ENCODE measurements at regions not wholly inside any gene's neighbourhood (a gene's known extent, or its start where the extent isn't known, plus 50 kb on each side); places are given as distances from the start of the nearest gene placed in this dataset.
A peak's percentile ranks its signal among the peaks of the same experiment; 100 is the strongest.

DNA sequence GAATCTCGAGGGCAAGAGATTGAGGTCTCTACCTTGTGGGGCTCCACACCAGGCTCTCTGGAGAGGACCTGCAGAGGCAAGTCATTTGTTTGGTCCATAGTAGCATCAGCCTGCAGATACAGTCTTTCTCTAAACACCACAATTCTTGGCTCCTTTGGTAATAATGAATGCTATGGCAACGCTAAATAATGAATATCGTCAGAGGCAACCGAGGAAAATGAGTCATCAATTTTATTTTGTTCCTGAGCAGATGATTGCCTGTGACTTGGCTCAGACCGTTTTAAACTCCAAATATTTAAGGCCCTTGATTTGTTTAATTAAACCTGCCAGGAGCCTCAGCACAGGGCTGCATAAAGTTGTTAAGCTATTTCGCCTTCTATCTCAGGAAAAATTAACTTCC lies 924.1 kb upstream of the TMEM132C start:
- DNase-seq, result no peak

GRCh38 chr12:127343940-127344339 lies 923.0 kb upstream of the TMEM132C start:
- DNase-seq, result no peak

DNA sequence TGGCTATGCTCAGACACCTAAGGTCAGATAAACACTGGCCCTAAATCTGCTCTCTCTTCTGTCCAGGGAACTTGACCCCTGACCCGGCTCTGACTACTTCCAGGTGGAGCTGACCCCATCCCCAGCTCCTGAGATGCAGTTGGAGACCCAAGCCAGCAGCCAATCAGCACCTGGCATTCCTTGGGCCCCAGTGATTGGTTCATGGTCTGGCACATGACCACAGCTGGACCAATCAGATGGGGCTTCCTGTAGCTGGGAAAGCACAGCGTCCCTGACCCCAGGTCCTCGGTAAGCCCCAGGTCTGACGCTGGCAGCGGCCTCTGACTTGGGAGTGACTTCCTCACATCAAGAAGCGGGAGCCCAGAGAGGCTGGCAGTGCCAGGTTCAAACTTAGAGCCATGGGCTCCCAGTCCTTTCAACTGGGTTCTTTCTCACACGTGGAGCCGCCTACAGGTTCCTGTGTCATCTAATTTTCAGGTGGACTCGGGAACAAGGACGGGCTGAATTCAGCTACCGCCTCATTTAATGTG lies 915.4 kb upstream of the TMEM132C start:
- no peak for DNase-seq

DNA sequence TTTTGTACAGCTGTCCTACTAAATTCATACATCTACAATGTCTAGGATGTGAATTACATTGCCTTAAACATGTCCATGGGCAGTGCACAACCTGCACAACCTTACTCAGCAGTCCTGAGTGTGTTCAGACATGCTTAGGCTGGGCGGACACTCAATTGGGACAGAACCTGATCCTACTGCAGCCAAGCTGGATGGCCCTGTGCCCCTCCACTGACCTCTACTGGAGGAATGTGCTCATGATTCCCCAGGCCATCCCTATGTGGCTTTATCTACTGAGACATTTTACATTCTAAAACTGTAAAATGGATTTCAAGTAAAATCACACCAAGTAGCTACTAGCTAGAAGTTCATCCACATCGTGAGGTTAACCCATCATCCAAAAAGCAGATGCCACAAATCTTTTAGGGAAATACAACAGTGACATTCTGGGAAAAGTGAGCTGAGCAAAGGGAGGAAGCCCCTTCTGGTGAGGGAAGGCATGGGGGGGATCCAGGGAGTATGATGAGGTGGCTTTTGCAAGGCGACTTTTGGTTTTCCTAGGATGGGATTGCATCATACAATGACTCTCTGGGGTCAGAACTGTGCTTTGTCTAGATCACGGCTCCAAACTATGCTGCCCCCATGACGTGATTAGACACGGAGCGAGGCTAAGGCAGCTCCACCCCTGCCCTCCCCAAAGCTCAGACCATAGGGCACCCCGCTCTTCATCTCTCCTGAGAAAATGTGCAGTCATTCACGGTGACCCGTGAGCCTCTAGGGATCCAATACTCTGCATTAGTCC lies 911.7 kb upstream of the TMEM132C start:
- DNase-seq, result peak in 3 of 4 experiments; percentile 8 to 34 (median 9)

GRCh38 chr12:127358888-127359287 lies 908.1 kb upstream of the TMEM132C start:
- no peak for DNase-seq

DNA sequence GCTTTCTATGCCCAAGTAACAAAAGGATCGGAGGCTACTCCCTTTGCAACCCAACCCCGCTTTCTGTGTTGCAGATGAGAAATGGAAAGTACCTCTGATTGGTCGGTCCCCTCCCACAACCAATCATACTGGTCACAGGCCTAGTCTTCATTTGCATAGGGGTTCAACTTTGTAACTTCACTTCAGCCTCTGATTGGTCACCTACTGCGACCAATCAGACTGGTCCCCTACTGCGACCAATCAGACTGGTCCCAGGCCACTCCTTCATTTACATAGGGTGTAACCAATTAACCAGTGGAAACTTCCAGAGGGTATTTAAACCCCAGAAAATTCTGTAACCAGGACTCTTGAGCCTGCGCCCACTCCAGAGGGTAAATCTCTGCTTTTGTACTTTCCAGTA lies 906.4 kb upstream of the TMEM132C start:
- DNase-seq, result no peak

DNA sequence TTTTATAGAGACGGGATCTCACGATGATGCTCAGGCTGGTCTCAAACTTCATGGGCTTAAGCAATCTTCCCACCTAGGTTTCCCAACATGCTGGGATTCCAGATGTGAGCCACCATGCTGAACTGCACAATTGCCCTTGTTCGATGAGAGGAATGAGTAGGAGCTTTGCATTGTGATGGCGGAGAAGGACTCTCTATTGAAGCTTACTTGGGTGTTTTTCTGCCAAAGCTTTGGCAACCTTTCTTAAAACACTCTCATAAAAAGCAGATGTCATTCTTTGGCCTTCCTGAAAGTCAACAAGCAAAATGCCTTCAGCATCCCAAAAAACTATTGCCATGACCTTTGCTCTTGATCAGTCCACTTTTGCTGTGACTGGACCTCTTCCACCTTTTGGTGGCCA lies 904.8 kb upstream of the TMEM132C start:
- DNase-seq, result no peak

DNA sequence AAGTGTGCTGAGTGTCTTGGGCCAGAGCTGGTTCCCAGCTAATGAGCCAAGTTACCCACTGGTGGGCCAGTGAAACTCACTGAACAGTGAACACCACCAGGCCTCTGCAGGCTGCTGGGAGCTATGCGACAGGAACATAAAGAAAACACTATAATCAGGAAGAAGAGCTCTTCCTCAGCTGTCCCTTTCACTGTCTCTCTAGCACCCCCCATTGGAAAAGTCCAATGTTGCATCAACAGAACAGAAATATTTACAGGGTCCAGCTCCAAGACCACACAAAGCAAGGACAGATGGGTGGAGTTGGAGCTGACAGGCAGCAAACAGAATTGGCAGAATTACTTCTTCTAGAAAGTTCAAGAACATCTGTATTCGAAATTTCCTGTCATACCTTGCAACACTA lies 903.6 kb upstream of the TMEM132C start:
- DNase-seq, result peak in 3 of 4 experiments; percentile 11 to 49 (median 12)

GRCh38 chr12:127373559-127373958 lies 893.4 kb upstream of the TMEM132C start:
- DNase-seq, result no peak

- no peak for DNase-seq
Measured at GRCh38 chr12:127374447-127374846, 892.5 kb upstream of the TMEM132C start.

- DNase-seq, result peak; percentile 27 to 55 (median 48)
Measured at GRCh38 chr12:127381043-127381668, 885.8 kb upstream of the TMEM132C start.

DNA sequence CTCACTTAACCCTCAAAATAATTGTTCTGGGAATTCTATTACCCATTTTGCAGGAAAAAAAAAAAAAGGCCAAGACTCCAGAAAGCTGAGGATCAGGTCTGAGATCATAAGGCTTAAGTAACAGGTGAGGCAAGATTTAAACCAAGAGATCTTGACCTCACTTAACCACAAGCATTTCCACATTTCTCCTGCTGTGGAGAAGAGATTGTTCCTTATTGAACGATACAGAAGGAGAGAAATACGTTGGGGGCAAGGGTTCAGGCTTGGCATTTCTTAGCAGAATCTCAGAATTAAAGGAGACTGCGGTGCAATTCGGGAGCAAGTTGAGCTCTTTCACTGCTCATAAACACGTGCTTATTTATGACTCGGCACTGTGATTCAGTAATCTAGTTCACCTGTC lies 885.3 kb upstream of the TMEM132C start:
- DNase-seq, result no peak

DNA sequence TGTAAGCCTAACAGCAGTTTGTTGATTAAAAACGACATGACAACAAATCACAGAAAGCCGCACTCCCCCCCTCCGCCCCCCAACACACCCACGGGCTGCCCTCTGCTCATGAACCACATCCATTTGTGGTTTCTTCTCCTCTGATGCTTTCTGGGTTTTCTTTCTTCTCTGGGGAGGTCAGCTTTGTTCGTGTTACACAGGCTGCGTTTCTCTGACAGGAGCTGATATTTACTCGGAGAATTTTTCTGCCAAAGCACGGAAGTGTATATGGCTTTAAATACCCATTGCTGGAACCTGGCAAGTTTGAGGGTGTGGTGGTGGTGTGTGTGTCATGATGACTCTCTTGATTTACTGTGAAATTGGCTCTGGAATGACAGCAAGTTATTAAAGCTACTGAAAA lies 883.7 kb upstream of the TMEM132C start:
- no peak for DNase-seq

DNA sequence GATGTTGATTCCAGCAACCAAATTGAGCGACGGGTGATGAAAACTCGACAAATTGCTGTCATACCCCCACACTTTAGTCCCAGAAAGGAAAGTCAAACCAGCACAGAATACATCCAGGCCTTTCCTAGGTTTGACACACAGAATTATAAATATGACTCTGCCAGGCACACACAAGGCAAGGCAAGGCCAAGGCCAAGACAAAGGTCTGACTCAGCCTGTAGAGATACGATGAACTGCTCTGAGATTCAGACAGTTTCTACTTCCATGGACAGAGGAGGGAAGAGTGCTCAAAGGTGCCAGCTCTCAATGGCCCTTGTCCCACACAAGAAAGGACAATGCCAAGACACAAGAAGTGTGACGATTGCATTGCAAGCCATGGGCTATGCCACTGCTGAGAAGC lies 880.2 kb upstream of the TMEM132C start:
- no peak for DNase-seq

- no peak for DNase-seq
Measured at GRCh38 chr12:127388985-127389384, 878.0 kb upstream of the TMEM132C start.

DNA sequence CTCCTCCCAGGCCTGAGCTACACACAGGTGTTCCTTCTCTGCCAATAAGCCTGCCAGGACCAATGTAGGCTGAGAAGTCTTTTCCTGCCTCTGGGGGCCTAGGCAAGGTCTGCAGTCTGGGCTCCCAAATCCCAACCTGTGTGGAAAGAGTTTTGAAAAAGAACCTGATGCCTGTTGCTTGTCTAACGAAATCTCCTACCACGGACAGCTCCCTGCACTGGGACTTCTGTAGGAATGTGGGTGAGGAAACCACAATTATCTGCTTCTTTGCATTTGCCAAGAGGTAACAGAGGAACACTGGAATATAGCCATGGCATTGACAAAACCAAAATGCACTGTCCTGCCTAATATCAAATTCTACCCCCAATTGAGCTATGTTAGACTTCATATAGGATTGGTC lies 877.0 kb upstream of the TMEM132C start:
- peak in 1 of 4 experiments; percentile 3 for DNase-seq

DNA sequence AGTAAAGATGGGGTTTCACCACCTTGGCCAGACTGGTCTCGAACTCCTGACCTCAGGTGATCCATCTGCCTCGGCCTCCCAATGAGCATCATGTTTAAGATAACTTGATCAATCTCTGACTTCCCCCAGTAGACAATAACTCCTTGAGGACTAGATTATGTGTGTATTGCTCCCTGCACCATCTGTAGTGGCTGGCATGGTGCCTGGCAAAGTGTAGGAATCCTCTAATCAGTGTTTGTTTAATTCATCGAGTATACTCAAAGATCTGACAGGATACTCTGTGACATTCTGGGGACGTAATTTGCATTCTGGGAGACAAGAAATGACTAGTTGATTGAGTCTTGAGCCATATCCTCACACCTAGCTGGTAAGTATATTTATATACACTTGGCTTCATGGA lies 873.5 kb upstream of the TMEM132C start:
- no peak for DNase-seq

GRCh38 chr12:127393896-127394295 lies 873.1 kb upstream of the TMEM132C start:
- no peak for DNase-seq

DNA sequence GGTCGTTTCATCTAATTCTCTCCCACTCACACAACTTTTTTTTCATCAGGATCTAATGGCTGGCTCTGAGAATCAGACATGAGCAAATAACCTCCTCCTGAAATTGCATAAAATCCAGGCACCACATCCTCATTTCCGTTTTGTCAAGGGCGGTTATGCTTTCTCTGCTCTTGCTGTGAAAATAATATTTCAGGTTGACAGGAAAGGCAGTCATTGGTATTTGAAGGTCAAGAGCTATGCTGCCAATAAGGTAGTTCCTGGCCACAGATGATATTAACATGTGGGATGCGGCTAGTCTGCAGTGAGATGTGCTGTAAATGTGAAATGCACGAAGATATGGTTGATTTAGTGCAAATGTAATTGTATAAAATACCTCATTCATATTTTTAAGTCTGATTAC lies 870.2 kb upstream of the TMEM132C start:
- DNase-seq, result no peak

DNA sequence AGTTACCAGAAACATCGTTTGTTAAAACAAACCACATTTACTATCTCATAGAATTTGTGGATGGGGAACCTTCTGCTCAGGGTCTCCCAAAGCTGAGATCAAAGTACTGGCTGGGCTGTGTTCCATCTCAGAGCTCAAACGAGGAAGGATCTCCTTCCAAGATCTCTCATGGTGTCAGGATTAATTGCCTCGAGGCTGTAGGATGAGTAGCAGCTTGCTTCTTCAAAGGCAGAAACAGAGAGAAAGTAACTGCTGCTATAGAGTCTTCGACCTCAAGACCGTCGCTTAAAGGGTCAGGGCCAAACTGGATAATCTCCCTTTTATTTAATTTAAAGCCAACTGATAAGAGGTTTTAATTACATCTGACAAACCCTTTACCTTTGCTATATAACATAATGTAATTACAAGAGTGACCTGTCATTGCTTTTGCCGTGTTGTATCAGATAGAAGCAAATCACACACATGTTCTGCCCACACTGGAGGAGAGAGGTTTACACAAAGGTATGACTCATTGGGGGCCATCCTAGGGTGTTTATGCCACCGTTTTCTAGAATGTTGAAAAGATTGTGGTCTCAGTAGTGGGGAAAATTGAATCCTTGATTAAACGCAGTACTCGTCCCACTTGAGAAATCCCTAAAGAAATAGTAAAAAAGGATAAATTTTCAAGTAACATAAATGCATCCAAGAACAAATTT lies 868.8 kb upstream of the TMEM132C start:
- DNase-seq, result no peak

DNA sequence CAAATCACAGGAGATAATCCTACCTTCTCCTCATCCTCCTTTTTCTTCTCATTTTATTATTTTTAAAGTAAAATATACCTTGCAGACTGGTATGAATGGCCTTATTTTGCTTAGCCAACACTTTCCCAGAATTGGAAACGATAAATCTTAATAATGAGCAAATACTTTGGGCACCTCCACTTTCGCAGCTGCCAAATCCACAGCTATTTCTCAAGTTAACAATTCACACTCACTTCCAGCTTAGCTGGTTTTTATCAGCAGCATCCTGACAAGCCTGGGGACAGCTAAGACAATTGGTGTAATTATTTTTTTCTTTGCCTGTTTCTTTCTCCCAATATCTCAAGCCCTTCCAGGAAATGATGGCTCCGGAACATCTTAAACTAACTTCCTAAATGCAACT lies 867.5 kb upstream of the TMEM132C start:
- DNase-seq, result no peak

- DNase-seq, result no peak
Measured at GRCh38 chr12:127400221-127400620, 866.7 kb upstream of the TMEM132C start.

DNA sequence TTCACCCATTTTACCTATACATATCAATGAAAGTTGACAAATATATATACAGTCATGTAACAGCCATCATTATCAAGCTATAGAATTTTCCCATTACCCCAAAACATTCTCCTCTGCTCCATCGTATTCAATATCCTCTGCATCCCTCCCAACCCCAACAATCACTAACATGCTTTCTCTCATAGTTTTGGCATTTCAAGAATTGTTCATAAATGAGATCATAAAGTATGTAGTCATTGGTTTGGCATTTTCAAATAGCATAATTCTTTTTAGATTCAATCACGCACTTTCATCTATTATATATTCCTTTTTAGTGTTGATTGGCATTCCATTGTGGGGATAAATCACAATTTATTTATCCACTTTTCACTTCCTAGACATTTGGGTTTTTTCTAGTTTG lies 866.0 kb upstream of the TMEM132C start:
- DNase-seq, result no peak

DNA sequence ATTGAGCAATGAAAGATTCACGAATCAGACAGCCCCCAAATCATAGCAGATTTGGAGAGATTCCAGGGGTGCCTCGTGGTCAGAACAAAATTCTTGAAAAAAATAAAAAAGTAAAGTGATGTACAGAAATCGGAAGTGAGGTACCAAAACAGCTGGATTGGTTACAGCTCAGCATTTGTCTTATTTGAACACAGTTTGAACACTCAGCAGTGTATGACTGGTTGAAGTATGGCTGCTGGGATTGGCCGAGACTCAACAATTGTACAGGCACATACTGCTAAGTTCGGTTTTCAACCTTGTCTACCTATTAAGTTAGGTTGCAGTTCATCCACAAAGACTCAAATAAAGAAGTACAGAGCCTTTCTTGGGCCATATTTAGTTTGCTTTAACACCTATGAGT lies 865.4 kb upstream of the TMEM132C start:
- no peak for DNase-seq
